IMR-90 (cell line): ENCODE measurements at regions not wholly inside any gene's neighbourhood (a gene's known extent, or its start where the extent isn't known, plus 50 kb on each side); places are given as distances from the start of the nearest gene placed in this dataset.

Experiments
- ATAC-seq: fragments of 200-7000 bp; cut with Tn5 transposase; 2 replicates; pipeline ENCODE4 v1.9.1; 2020; ENCODE audit warnings: low read depth, mild to moderate bottlenecking, moderate library complexity
- BruUV-seq: library from RNA; stranded (reverse); fragments of 400-500 nt; replicated peaks from 2 replicates; lab custom pipeline; 2021; lab: Mats Ljungman, UMichigan
- CTCF ChIA-PET: fragments of 300-600 bp; formaldehyde crosslinking; extraction: SDS; loops from one replicate; lab custom pipeline; 2021; ENCODE audit warnings: antibody characterized with exemption; lab: Yijun Ruan, JAX
- POLR2A ChIA-PET: fragments of 300-600 bp; sonication (Branson Sonifier 250); formaldehyde crosslinking; loops from one replicate; lab custom pipeline; 2022; ENCODE audit warnings: antibody characterized with exemption; ENCODE audit not compliant: unreplicated experiment; lab: Charles Lee
- DNase-seq: peaks from one replicate; pipeline ENCODE4 v3.0.0; 2013
- H2AFZ ChIP-seq: replicated peaks from 2 replicates; pipeline ENCODE3; 2013; ENCODE audit warnings: low read length, mild to moderate bottlenecking; ENCODE audit not compliant: poor library complexity
- H2AK5ac ChIP-seq: 2 replicates; pipeline ENCODE4 v1.6.1; 2013; ENCODE audit warnings: low read depth, low read length, inconsistent platforms
- H2AK9ac ChIP-seq: replicated peaks from 2 replicates; pipeline ENCODE3; 2013; ENCODE audit warnings: mild to moderate bottlenecking, low read depth, low read length, moderate library complexity; ENCODE audit not compliant: poor library complexity
- H2BK120ac ChIP-seq: 2 replicates; pipeline ENCODE4 v1.6.1; 2013; ENCODE audit warnings: low read depth, low read length, inconsistent platforms
- H2BK15ac ChIP-seq: 3 replicates; pipeline ENCODE4 v1.6.1; 2013; ENCODE audit warnings: low read depth, low read length, inconsistent platforms
- H2BK20ac ChIP-seq: 2 replicates; pipeline ENCODE4 v1.6.1; 2013; ENCODE audit warnings: low read depth, mild to moderate bottlenecking, inconsistent platforms, low read length, moderate library complexity
- H2BK5ac ChIP-seq: 2 replicates; pipeline ENCODE4 v1.6.1; 2013; ENCODE audit warnings: mild to moderate bottlenecking, low read depth, low read length, inconsistent platforms; ENCODE audit not compliant: poor library complexity, severe bottlenecking
- H3K14ac ChIP-seq: replicated peaks from 2 replicates; pipeline ENCODE4 v1.6.1; 2013; ENCODE audit warnings: low read depth, low read length, inconsistent platforms
- H3K18ac ChIP-seq: 2 replicates; pipeline ENCODE4 v1.6.1; 2013; ENCODE audit warnings: low read depth, low read length, control low read depth
- H3K23ac ChIP-seq: 2 replicates; pipeline ENCODE4 v1.6.1; 2013; ENCODE audit warnings: low read depth, low read length, inconsistent platforms
- H3K27ac ChIP-seq: 2 replicates; pipeline ENCODE4 v1.5.1; 2013; ENCODE audit warnings: mild to moderate bottlenecking, control low read depth, low read length; ENCODE audit not compliant: insufficient read depth
- H3K27me3 ChIP-seq: 2 replicates; pipeline ENCODE4 v1.6.1; 2013; ENCODE audit warnings: low read length; ENCODE audit not compliant: control insufficient read depth, insufficient read depth
- H3K36me3 ChIP-seq: 2 replicates; pipeline ENCODE4 v1.6.1; 2013; ENCODE audit warnings: low read length, mixed read lengths; ENCODE audit not compliant: control insufficient read depth, insufficient read depth
- H3K4ac ChIP-seq: 2 replicates; pipeline ENCODE4 v1.6.1; 2013; ENCODE audit warnings: low read depth, low read length, inconsistent platforms
- H3K4me1 ChIP-seq: 2 replicates; pipeline ENCODE4 v1.6.1; 2013; ENCODE audit warnings: low read length, mixed read lengths; ENCODE audit not compliant: control insufficient read depth, insufficient read depth
- H3K4me2 ChIP-seq: 2 replicates; pipeline ENCODE4 v1.6.1; 2013; ENCODE audit warnings: low read depth, mild to moderate bottlenecking, control low read depth, low read length, moderate library complexity
- H3K4me3 ChIP-seq: 2 replicates; pipeline ENCODE4 v1.5.1; 2013; ENCODE audit warnings: low read depth, mild to moderate bottlenecking, control low read depth, low read length, moderate library complexity; ENCODE audit not compliant: insufficient read depth
- H3K56ac ChIP-seq: 2 replicates; pipeline ENCODE4 v1.6.1; 2013; ENCODE audit warnings: low read length, inconsistent platforms; ENCODE audit not compliant: insufficient read depth; ENCODE audit errors: extremely low read depth
- H3K79me1 ChIP-seq, 2 experiments: 2 replicates each; pipeline ENCODE4 v1.6.1; 2013; ENCODE audit warnings: low read length in 2 of 2, inconsistent platforms in 1 of 2, low read depth in 1 of 2
- H3K9ac ChIP-seq: 2 replicates; pipeline ENCODE4 v1.6.1; 2013; ENCODE audit warnings: low read depth, low read length, control low read depth
- H3K9me1 ChIP-seq: 2 replicates; pipeline ENCODE4 v1.6.1; 2013; ENCODE audit warnings: low read length, inconsistent platforms; ENCODE audit not compliant: insufficient read depth
- H3K9me3 ChIP-seq: 2 replicates; pipeline ENCODE4 v1.6.1; 2013; ENCODE audit warnings: low read length; ENCODE audit not compliant: control insufficient read depth, insufficient read depth
- H4K20me1 ChIP-seq: 2 replicates; pipeline ENCODE4 v1.6.1; 2013; ENCODE audit warnings: low read length, inconsistent platforms; ENCODE audit not compliant: insufficient read depth
- H4K5ac ChIP-seq: 2 replicates; pipeline ENCODE4 v1.6.1; 2013; ENCODE audit warnings: mild to moderate bottlenecking, low read depth, low read length, control low read depth
- H4K8ac ChIP-seq, 2 experiments: 2 replicates each; pipeline ENCODE4 v1.6.1; 2013; ENCODE audit warnings: low read depth in 2 of 2, low read length in 2 of 2, control low read depth in 1 of 2, inconsistent platforms in 1 of 2
- H4K91ac ChIP-seq: 2 replicates; pipeline ENCODE4 v1.6.1; 2013; ENCODE audit warnings: low read depth, low read length, inconsistent platforms; ENCODE audit not compliant: insufficient read depth
- CEBPB ChIP-seq: IDR thresholded peaks from 2 replicates; pipeline ENCODE4 v1.6.1; 2012; ENCODE audit warnings: low read depth, low read length, improper control_type of control experiment
- CHD1 ChIP-seq: IDR thresholded peaks from 2 replicates; pipeline ENCODE4 v1.6.1; 2012; ENCODE audit warnings: low read depth, low read length, improper control_type of control experiment
- ELK1 ChIP-seq: fragments of 150-350 bp; IDR thresholded peaks from 2 replicates; pipeline ENCODE4 v1.6.1; 2016; ENCODE audit warnings: low read depth, mild to moderate bottlenecking, low read length, moderate library complexity, borderline replicate concordance
- MAZ ChIP-seq: IDR thresholded peaks from 2 replicates; pipeline ENCODE4 v1.6.1; 2012; ENCODE audit warnings: low read depth, mild to moderate bottlenecking, low read length, improper control_type of control experiment, moderate library complexity, borderline replicate concordance
- MXI1 ChIP-seq: IDR thresholded peaks from 2 replicates; pipeline ENCODE4 v1.6.1; 2012; ENCODE audit warnings: low read depth, mild to moderate bottlenecking, low read length, moderate library complexity, borderline replicate concordance
- POLR2A ChIP-seq: IDR thresholded peaks from 2 replicates; pipeline ENCODE4 v1.6.1; 2012; ENCODE audit warnings: mild to moderate bottlenecking, low read depth, low read length
- RAD21 ChIP-seq: IDR thresholded peaks from 2 replicates; pipeline ENCODE4 v1.6.1; 2012; ENCODE audit warnings: low read length, improper control_type of control experiment
- SMC3 ChIP-seq: fragments of 150-350 bp; IDR thresholded peaks from 2 replicates; pipeline ENCODE4 v1.6.1; 2016; ENCODE audit warnings: low read depth, mild to moderate bottlenecking, antibody characterized with exemption, low read length, moderate library complexity
- USF2 ChIP-seq: fragments of 150-350 bp; IDR thresholded peaks from 2 replicates; pipeline ENCODE4 v1.6.1; 2017; ENCODE audit warnings: mild to moderate bottlenecking, antibody characterized with exemption, low read length, low read depth
- WGBS, 2 experiments: methylation state at CpG; one replicate each; pipeline versions ENCODE4 v1.1.5 to v1.1.7; 2013; ENCODE audit warnings: missing lambda C conversion rate in 2 of 2; ENCODE audit not compliant: insufficient read length in 1 of 2; ENCODE audit errors: extremely low coverage in 2 of 2; 5-methylcytosine and 5-hydroxymethylcytosine counted together
- dilution Hi-C: fragments of 300-500 bp; cut with HindIII; formaldehyde crosslinking; loops from one replicate; pipeline ENCODE4 v1.14.3; 2018; ENCODE audit warnings: low sequenced_read_pairs; ENCODE audit not compliant: unreplicated experiment
- in situ Hi-C: fragments of 300-500 bp; cut with MboI; formaldehyde crosslinking; loops from 3 replicates; pipeline ENCODE4 v1.14.3; 2019; ENCODE audit warnings: low sequenced_read_pairs, inconsistent platforms, mixed read lengths
- intact Hi-C: fragments of 100-400 bp; cut with micrococcal nuclease; formaldehyde crosslinking; loops from 2 replicates; pipeline ENCODE4 v1.10.0; 2022

- no peak overlapping the region for H3K4me3 ChIP-seq
- no peak overlapping the region for H3K9ac ChIP-seq
- no peaks in the 10 kb centered on the region for H3K36me3 ChIP-seq
- H3K9me3 ChIP-seq = peaks cover 31% of the 10 kb centered on the region
- H2AK5ac ChIP-seq = 0 out of 2 replicates have a peak overlapping the region, but pooled peaks have one; percentile 18
- intact Hi-C loops = no loop called here
- no peaks in the 10 kb centered on the region for H4K20me1 ChIP-seq
- peak overlapping the region in 1 of 2 experiments; percentile 25; a peak in 1 of 4 replicates for H4K8ac ChIP-seq
- H3K14ac ChIP-seq = no peak overlapping the region
- H3K79me1 ChIP-seq = no peaks in the 10 kb centered on the region
- dilution Hi-C loops = no loop called here
- no peak overlapping the region for H2AFZ ChIP-seq
- ChIA-PET CTCF (no interaction called here), POLR2A (no interaction called here)
- ATAC-seq = no peak
- no peak overlapping the region for H2BK15ac ChIP-seq
- peak overlapping the region; percentile 68; the same call in 1 of the 2 replicates for H3K27ac ChIP-seq
- H3K56ac ChIP-seq = no peak overlapping the region
- peak overlapping the region; percentile 15; the same call in 1 of the 2 replicates for H4K91ac ChIP-seq
- no peak overlapping the region for H4K5ac ChIP-seq
- WGBS, 2 experiments = no CpG with 5 or more reads among the region's 9 CpGs
- no peak for DNase-seq
- H3K9me1 ChIP-seq = no peaks in the 10 kb centered on the region
- no peak overlapping the region; the same call in 1 of the 2 replicates for H3K4ac ChIP-seq
- H3K4me1 ChIP-seq = peaks cover 5% of the 10 kb centered on the region; the same call in 1 of the 2 replicates
- no peak for TF ChIP-seq RAD21
- TF ChIP-seq SMC3 = no peak
- no peak for TF ChIP-seq ELK1
- no peak for TF ChIP-seq MXI1
- no peak for TF ChIP-seq CEBPB
- TF ChIP-seq USF2 = no peak
- no peak for TF ChIP-seq CHD1
- no peak for TF ChIP-seq MAZ
- TF ChIP-seq POLR2A = no peak
- no peak overlapping the region for H3K4me2 ChIP-seq
- TSS peak; percentile 38 for BruUV-seq
- no peaks in the 10 kb centered on the region for H3K27me3 ChIP-seq
- in situ Hi-C loops = no loop called here
- no peak overlapping the region for H2BK20ac ChIP-seq
- no peak overlapping the region; the same call in 1 of the 2 replicates for H3K18ac ChIP-seq
- H2BK5ac ChIP-seq = peak overlapping the region; percentile 89
- H2AK9ac ChIP-seq = no peak overlapping the region
- no peak overlapping the region for H3K23ac ChIP-seq
- 0 out of 2 replicates have a peak overlapping the region, but pooled peaks have one; percentile 15 for H2BK120ac ChIP-seq
These were observed 328.7 kb upstream of the B3GAT1 start for GRCh38 chr11:134740590-134741261.
